GM19035 (cell line): ENCODE measurements at regions not wholly inside any gene's neighbourhood (a gene's known extent, or its start where the extent isn't known, plus 50 kb on each side); places are given as distances from the start of the nearest gene placed in this dataset.

Experiments
- ATAC-seq: cut with Tn5 transposase; IDR thresholded peaks from one replicate; pipeline ENCODE4 v1.9.1; 2021; ENCODE audit not compliant: unreplicated experiment

- ATAC-seq: no peak
These were observed 213.2 kb upstream of the IL12A start for GRCh38 chr3:159775372-159775961.

GRCh38 chr3:159776779-159777178 lies 211.9 kb upstream of the IL12A start:
- ATAC-seq: no peak

GRCh38 chr3:159779883-159780282 lies 208.8 kb upstream of the IL12A start:
- no peak for ATAC-seq

GRCh38 chr3:159781867-159782266 lies 206.8 kb upstream of the IL12A start:
- ATAC-seq: no peak

GRCh38 chr3:159782724-159783421 lies 205.8 kb upstream of the IL12A start:
- ATAC-seq: no peak

GRCh38 chr3:159783780-159784742 lies 204.6 kb upstream of the IL12A start:
- no peak for ATAC-seq

GRCh38 chr3:159785273-159785708 lies 203.3 kb upstream of the IL12A start:
- no peak for ATAC-seq

GRCh38 chr3:159786489-159787177 lies 202.0 kb upstream of the IL12A start:
- ATAC-seq: no peak

- ATAC-seq: no peak
These were observed 201.5 kb upstream of the IL12A start for GRCh38 chr3:159787178-159787574.

GRCh38 chr3:159787794-159788205 lies 200.8 kb upstream of the IL12A start:
- no peak for ATAC-seq

- no peak for ATAC-seq
These were observed 200.3 kb upstream of the IL12A start for GRCh38 chr3:159788291-159788690.

GRCh38 chr3:159789017-159789416 lies 199.6 kb upstream of the IL12A start:
- ATAC-seq: no peak

GRCh38 chr3:159789742-159790635 lies 198.6 kb upstream of the IL12A start:
- ATAC-seq: no peak

GRCh38 chr3:159791336-159791735 lies 197.3 kb upstream of the IL12A start:
- no peak for ATAC-seq

- ATAC-seq: no peak
These were observed 196.6 kb upstream of the IL12A start for GRCh38 chr3:159792070-159792469.

GRCh38 chr3:159795042-159795441 lies 193.6 kb upstream of the IL12A start:
- no peak for ATAC-seq

GRCh38 chr3:159795681-159796175 lies 192.9 kb upstream of the IL12A start:
- no peak for ATAC-seq

- ATAC-seq: no peak
These were observed 192.4 kb upstream of the IL12A start for GRCh38 chr3:159796226-159796625.

GRCh38 chr3:159796744-159797143 lies 191.9 kb upstream of the IL12A start:
- ATAC-seq: no peak

GRCh38 chr3:159797771-159798170 lies 190.9 kb upstream of the IL12A start:
- no peak for ATAC-seq
